A549 (cell line): ENCODE measurements at regions not wholly inside any gene's neighbourhood (a gene's known extent, or its start where the extent isn't known, plus 50 kb on each side); places are given as distances from the start of the nearest gene placed in this dataset.

ENCODE experiments used
- ATAC-seq, 2 experiments: fragments of 200-7000 bp in 1 of 2; fragments of >200 bp in 1 of 2; cut with Nextera tagmentation in 1 of 2; cut with Tn5 transposase in 1 of 2; 3 replicates each; pipeline versions ENCODE4 v1.8.0 to v1.9.1; 2018 to 2020; ENCODE audit warnings: mild to moderate bottlenecking in 1 of 2, moderate library complexity in 1 of 2
- CTCF ChIA-PET: fragments of 300-600 bp; sonication (Branson Sonifier 250); formaldehyde crosslinking; extraction: SDS; loops from one replicate; lab custom pipeline; 2021; ENCODE audit warnings: antibody characterized with exemption, inconsistent platforms; lab: Yijun Ruan, JAX
- POLR2A ChIA-PET: fragments of 350-600 bp; formaldehyde crosslinking; extraction: SDS; loops from one replicate; lab custom pipeline; 2021; ENCODE audit warnings: antibody characterized with exemption, inconsistent platforms; lab: Yijun Ruan, JAX
- DNase-seq, 2 experiments: peaks; one replicate each; pipeline versions ENCODE4 v3.0.0 to v3.0.0-alpha.2; 2011 to 2016; ENCODE audit warnings: low read depth in 1 of 2, low spot score in 1 of 2
- FAIRE-seq: peaks from 2 replicates; lab custom pipeline; 2011; peaks lifted over from hg19 to GRCh38; lab: Jason Lieb, UNC
- H3K27ac ChIP-seq, 2 experiments: fragments of >200 bp; sonication (Bioruptor Twin); formaldehyde crosslinking; 3 replicates each; pipeline ENCODE4 v1.5.1; 2016 to 2017
- H3K4me1 ChIP-seq: fragments of >200 bp; sonication (Bioruptor Twin); formaldehyde crosslinking; 3 replicates; pipeline ENCODE4 v1.6.1; 2016
- H3K4me2 ChIP-seq: fragments of >200 bp; sonication (Bioruptor Twin); formaldehyde crosslinking; 3 replicates; pipeline ENCODE4 v1.6.1; 2016
- H3K4me3 ChIP-seq: fragments of >200 bp; sonication (Bioruptor Twin); formaldehyde crosslinking; 3 replicates; pipeline ENCODE4 v1.5.1; 2016
- H3K9me3 ChIP-seq: fragments of >200 bp; sonication (Bioruptor Twin); formaldehyde crosslinking; 3 replicates; pipeline ENCODE4 v1.6.1; 2016
- BHLHE40 ChIP-seq: IDR thresholded peaks from 2 replicates; pipeline ENCODE4 v1.6.1; 2012; ENCODE audit warnings: low read depth, low read length, inconsistent platforms
- CBX2 ChIP-seq: fragments of 200-600 bp; sonication (generic); IDR thresholded peaks from 2 replicates; pipeline ENCODE4 v1.6.1; 2016; ENCODE audit warnings: low read depth, mild to moderate bottlenecking, borderline replicate concordance
- CBX8 ChIP-seq: fragments of 200-600 bp; sonication (generic); IDR thresholded peaks from 2 replicates; pipeline ENCODE4 v1.6.1; 2016
- CHD4 ChIP-seq: fragments of 200-600 bp; sonication (generic); IDR thresholded peaks from 2 replicates; pipeline ENCODE4 v1.6.1; 2016; ENCODE audit warnings: antibody characterized with exemption, mild to moderate bottlenecking, borderline replicate concordance
- GATA3 ChIP-seq: IDR thresholded peaks from 2 replicates; pipeline ENCODE4 v1.6.1; 2012; ENCODE audit warnings: borderline replicate concordance
- HDAC2 ChIP-seq: fragments of 200-600 bp; sonication (generic); IDR thresholded peaks from 2 replicates; pipeline ENCODE4 v1.6.1; 2016
- HEYL ChIP-seq: fragments of 250-450 bp; sonication (Bioruptor Pico); IDR thresholded peaks from 2 replicates; pipeline ENCODE4 v1.8.0; 2021; ENCODE audit warnings: mild to moderate bottlenecking, moderate library complexity
- HOXA7 ChIP-seq: fragments of 250-450 bp; sonication (Bioruptor Pico); IDR thresholded peaks from 2 replicates; pipeline ENCODE4 v1.5.0; 2020; ENCODE audit warnings: mild to moderate bottlenecking, moderate library complexity
- HOXB13 ChIP-seq: fragments of 250-450 bp; sonication (Bioruptor Pico); IDR thresholded peaks from 2 replicates; pipeline ENCODE4 v1.5.0; 2020; ENCODE audit warnings: low read depth, mild to moderate bottlenecking, moderate library complexity
- KDM1A ChIP-seq: fragments of 200-600 bp; sonication (generic); IDR thresholded peaks from 2 replicates; pipeline ENCODE4 v1.6.1; 2016; ENCODE audit warnings: low read depth, mild to moderate bottlenecking
- MAFK ChIP-seq: fragments of 450-650 bp; IDR thresholded peaks from 2 replicates; pipeline ENCODE4 v1.6.1; 2014; ENCODE audit not compliant: partially characterized antibody
- MAZ ChIP-seq: fragments of 150-350 bp; IDR thresholded peaks from 2 replicates; pipeline ENCODE4 v1.6.1; 2014; ENCODE audit warnings: antibody characterized with exemption, low read depth, low read length, borderline replicate concordance
- NFE2L2 ChIP-seq: fragments of 150-350 bp; conservative IDR thresholded peaks from 2 replicates; pipeline ENCODE4 v1.6.1; 2014; ENCODE audit warnings: low read length
- NPAS2 ChIP-seq: fragments of 250-450 bp; sonication (Bioruptor Pico); IDR thresholded peaks from 2 replicates; pipeline ENCODE4 v1.8.0; 2022; ENCODE audit warnings: mild to moderate bottlenecking, moderate library complexity, borderline replicate concordance
- NR3C1 ChIP-seq: fragments of >200 bp; sonication (Bioruptor Twin); formaldehyde crosslinking; IDR thresholded peaks from 3 replicates; pipeline ENCODE4 v1.6.1; 2017
- POLR2AphosphoS2 ChIP-seq: conservative IDR thresholded peaks from 2 replicates; pipeline ENCODE4 v1.6.1; 2012; ENCODE audit warnings: low read length, improper control_type of control experiment, inconsistent platforms
- RAD21 ChIP-seq, 2 experiments: fragments of >200 bp in 1 of 2; sonication (Bioruptor Twin) in 1 of 2; formaldehyde crosslinking in 1 of 2; IDR thresholded peaks in 1 of 2; conservative IDR thresholded peaks in 1 of 2; 2 replicates in 1 of 2; 3 replicates in 1 of 2; pipeline ENCODE4 v1.6.1; 2012 to 2018; ENCODE audit warnings: inconsistent platforms in 1 of 2
- RARB ChIP-seq: fragments of 250-450 bp; sonication (Bioruptor Pico); IDR thresholded peaks from 2 replicates; pipeline ENCODE4 v1.8.0; 2021; ENCODE audit warnings: mild to moderate bottlenecking, moderate library complexity
- RFX5 ChIP-seq: fragments of 450-650 bp; IDR thresholded peaks from 2 replicates; pipeline ENCODE4 v1.7.1; 2014; ENCODE audit warnings: antibody characterized with exemption, mild to moderate bottlenecking, moderate library complexity
- SMC3 ChIP-seq: fragments of >200 bp; sonication (Bioruptor Twin); formaldehyde crosslinking; IDR thresholded peaks from 3 replicates; pipeline ENCODE4 v1.6.1; 2018; ENCODE audit warnings: inconsistent platforms
- SREBF2 ChIP-seq: fragments of 450-650 bp; IDR thresholded peaks from 2 replicates; pipeline ENCODE4 v1.6.1; 2014; ENCODE audit warnings: mild to moderate bottlenecking, moderate library complexity
- TP53 ChIP-seq: fragments of 250-450 bp; sonication (Bioruptor Pico); IDR thresholded peaks from 2 replicates; pipeline ENCODE4 v1.5.0; 2021; ENCODE audit warnings: mild to moderate bottlenecking, moderate library complexity
- ZNF302 ChIP-seq: fragments of 250-450 bp; sonication (Bioruptor Pico); IDR thresholded peaks from 2 replicates; pipeline ENCODE4 v1.9.0; 2021; ENCODE audit warnings: inconsistent platforms, mild to moderate bottlenecking, moderate library complexity
- whole genome bisulfite sequencing: methylation state at CpG from one replicate; pipeline ENCODE4 v1.1.6; 2017; ENCODE audit errors: missing lambda C conversion rate; 5-methylcytosine and 5-hydroxymethylcytosine counted together
- TF ChIP-seq, protein P1 (sequence below): IDR thresholded peaks from 2 replicates; pipeline ENCODE4 v1.6.1; 2012
- TF ChIP-seq, protein P2 (sequence below): IDR thresholded peaks from 2 replicates; pipeline ENCODE4 v1.6.1; 2012
- TF ChIP-seq, protein P3 (sequence below): fragments of >200 bp; sonication (Bioruptor Twin); formaldehyde crosslinking; IDR thresholded peaks from 2 replicates; pipeline ENCODE4 v1.6.1; 2016
- TF ChIP-seq, protein P4 (sequence below): fragments of 250-450 bp; sonication (Bioruptor Pico); IDR thresholded peaks from 2 replicates; pipeline ENCODE4 v1.5.0; 2021; ENCODE audit warnings: mild to moderate bottlenecking, moderate library complexity, borderline replicate concordance
- TF ChIP-seq, protein P5 (sequence below): fragments of 250-450 bp; sonication (Bioruptor Pico); IDR thresholded peaks from 2 replicates; pipeline ENCODE4 v1.5.0; 2020; ENCODE audit warnings: low read depth, mild to moderate bottlenecking, moderate library complexity

DNA sequence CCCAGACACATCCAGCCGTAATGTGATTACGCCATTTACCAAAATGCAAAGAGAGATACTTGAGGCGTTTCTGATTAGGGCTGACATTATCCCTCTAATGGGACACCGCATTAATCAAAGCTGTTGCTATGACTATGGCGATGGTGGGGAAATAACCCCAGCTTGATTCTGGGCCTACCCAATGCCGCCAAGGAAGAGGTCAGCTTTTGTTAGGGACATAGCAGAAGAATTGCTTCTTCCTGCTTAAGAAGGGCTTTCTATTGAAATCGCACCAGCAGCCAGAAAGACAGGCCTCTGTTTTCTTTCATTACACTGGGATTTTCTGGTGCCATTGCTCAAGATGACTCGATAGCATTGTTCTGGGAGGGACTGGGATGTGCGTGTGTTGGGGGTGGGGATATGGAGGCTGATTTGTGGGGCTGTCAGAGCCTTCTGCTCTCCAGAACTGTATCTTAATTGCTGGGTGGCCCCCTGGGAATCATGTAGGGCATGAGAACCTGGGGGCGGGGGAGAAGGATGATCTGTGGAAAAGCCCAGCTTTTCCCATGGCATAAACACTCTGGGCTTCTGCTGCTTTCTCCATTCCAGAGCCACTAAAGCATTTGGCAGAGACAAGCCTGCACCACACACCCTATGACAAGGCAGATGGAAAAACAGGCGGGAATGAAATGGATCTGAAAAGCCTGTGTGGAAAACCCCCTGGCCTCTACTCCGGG is 106.5 kb upstream of the RAD23B start:
- Histone ChIP-seq H3K27ac (no peak overlapping the region), H3K9me3 (no peaks in the 10 kb centered on the region), H3K4me2 (no peak overlapping the region), H3K4me3 (no peak overlapping the region), H3K4me1 (no peaks in the 10 kb centered on the region)
- ATAC-seq = no peak
- no peak for FAIRE-seq
- TF ChIP-seq, protein P1, sequence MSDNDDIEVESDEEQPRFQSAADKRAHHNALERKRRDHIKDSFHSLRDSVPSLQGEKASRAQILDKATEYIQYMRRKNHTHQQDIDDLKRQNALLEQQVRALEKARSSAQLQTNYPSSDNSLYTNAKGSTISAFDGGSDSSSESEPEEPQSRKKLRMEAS = no peak
- TF ChIP-seq, protein P2, sequence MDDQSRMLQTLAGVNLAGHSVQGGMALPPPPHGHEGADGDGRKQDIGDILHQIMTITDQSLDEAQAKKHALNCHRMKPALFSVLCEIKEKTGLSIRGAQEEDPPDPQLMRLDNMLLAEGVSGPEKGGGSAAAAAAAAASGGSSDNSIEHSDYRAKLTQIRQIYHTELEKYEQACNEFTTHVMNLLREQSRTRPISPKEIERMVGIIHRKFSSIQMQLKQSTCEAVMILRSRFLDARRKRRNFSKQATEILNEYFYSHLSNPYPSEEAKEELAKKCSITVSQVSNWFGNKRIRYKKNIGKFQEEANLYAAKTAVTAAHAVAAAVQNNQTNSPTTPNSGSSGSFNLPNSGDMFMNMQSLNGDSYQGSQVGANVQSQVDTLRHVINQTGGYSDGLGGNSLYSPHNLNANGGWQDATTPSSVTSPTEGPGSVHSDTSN = no peak
- TF ChIP-seq RAD21 (conservative IDR thresholded peaks at IDR 0.05 in 1 of 2, IDR thresholded peaks at IDR 0.05 in 1 of 2) (no peak), CHD4 (no peak), POLR2AphosphoS2 (no peak), CBX2 (no peak), GATA3 (no peak), KDM1A (no peak), HDAC2 (no peak), HEYL (CRISPR knock-in tag) (no peak), MAZ (no peak)
- TF ChIP-seq, protein P3, sequence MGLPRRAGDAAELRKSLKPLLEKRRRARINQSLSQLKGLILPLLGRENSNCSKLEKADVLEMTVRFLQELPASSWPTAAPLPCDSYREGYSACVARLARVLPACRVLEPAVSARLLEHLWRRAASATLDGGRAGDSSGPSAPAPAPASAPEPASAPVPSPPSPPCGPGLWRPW = no peak
- TF ChIP-seq, protein P4, sequence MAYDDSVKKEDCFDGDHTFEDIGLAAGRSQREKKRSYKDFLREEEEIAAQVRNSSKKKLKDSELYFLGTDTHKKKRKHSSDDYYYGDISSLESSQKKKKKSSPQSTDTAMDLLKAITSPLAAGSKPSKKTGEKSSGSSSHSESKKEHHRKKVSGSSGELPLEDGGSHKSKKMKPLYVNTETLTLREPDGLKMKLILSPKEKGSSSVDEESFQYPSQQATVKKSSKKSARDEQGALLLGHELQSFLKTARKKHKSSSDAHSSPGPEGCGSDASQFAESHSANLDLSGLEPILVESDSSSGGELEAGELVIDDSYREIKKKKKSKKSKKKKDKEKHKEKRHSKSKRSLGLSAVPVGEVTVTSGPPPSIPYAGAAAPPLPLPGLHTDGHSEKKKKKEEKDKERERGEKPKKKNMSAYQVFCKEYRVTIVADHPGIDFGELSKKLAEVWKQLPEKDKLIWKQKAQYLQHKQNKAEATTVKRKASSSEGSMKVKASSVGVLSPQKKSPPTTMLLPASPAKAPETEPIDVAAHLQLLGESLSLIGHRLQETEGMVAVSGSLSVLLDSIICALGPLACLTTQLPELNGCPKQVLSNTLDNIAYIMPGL (CRISPR knock-in tag) = no peak
- ChIA-PET POLR2A (no interaction called here), CTCF (interaction anchor here (0.8 to 1.7 kb wide), 5 partner anchors 12 to 1334 kb away, joined by 3 to 8 read pairs (median 3); no protein-coding TSS in a partner anchor)
- no peak for DNase-seq
- WGBS = 72% methylated on average over 12 of the region's 12 CpGs

DNA sequence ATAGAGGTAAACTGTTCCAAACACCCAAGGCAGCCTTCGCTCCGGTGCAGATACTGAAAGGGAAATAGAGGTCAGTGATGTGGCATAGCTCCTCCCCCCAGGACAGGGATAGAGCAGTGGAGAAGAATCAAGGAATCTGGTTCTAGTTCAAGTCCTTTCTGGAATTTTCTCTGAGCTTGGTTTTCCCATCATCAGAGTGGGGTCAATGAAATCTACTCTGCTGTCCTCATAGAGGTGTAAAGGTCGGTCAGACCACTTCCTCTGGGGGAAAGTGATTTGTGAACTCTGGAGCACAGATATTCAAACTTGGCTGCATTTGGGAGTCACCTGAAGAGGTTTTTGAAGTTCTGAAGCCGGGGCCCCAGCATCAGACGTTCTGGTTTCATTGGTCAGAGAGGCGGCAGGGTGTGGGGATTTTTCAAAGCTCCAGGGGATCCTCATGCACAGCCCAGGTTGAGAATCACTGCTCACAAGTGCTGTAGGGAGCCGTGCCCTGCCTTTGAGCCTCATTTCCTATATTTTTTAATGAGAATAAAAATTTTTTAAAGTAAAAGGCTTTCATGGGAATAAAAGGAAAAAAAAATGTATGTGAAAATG is 105.7 kb upstream of the RAD23B start:
- Histone ChIP-seq H3K4me1 (no peaks in the 10 kb centered on the region), H3K27ac (no peak overlapping the region), H3K9me3 (no peaks in the 10 kb centered on the region), H3K4me2 (no peak overlapping the region), H3K4me3 (no peak overlapping the region)
- TF ChIP-seq, protein P4 (CRISPR knock-in tag) = no peak
- no peak for TF ChIP-seq CHD4
- TF ChIP-seq SMC3 = no peak
- TF ChIP-seq BHLHE40 = no peak
- no peak for TF ChIP-seq RARB (CRISPR knock-in tag)
- no peak for TF ChIP-seq HOXA7
- TF ChIP-seq ZNF302 (CRISPR knock-in tag) = no peak
- TF ChIP-seq SREBF2 = no peak
- no peak for TF ChIP-seq HEYL (CRISPR knock-in tag)
- TF ChIP-seq HOXB13 (CRISPR knock-in tag) = no peak
- no peak for TF ChIP-seq MAFK
- TF ChIP-seq TP53 (CRISPR knock-in tag) = no peak
- TF ChIP-seq NFE2L2 = no peak
- no peak for TF ChIP-seq RFX5
- TF ChIP-seq, protein P1 = no peak
- TF ChIP-seq NPAS2 (CRISPR knock-in tag) = no peak
- no peak for TF ChIP-seq NR3C1
- TF ChIP-seq CBX8 = no peak
- TF ChIP-seq, protein P5, sequence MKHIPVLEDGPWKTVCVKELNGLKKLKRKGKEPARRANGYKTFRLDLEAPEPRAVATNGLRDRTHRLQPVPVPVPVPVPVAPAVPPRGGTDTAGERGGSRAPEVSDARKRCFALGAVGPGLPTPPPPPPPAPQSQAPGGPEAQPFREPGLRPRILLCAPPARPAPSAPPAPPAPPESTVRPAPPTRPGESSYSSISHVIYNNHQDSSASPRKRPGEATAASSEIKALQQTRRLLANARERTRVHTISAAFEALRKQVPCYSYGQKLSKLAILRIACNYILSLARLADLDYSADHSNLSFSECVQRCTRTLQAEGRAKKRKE (CRISPR knock-in tag) = no peak
- ChIA-PET POLR2A (no interaction called here), CTCF (interaction anchor here (0.9 to 1.3 kb wide), 3 partner anchors 12 to 1335 kb away, joined by 3 to 4 read pairs (median 3); no protein-coding TSS in a partner anchor)
- no peak for DNase-seq
- whole genome bisulfite sequencing = 58% methylated on average over 7 of the region's 7 CpGs
- no peak for ATAC-seq
- FAIRE-seq = no peak
